ENCODE measurements at regions not wholly inside any gene's neighbourhood (a gene's known extent, or its start where the extent isn't known, plus 50 kb on each side); places are given as distances from the start of the nearest gene placed in this dataset.

DNA sequence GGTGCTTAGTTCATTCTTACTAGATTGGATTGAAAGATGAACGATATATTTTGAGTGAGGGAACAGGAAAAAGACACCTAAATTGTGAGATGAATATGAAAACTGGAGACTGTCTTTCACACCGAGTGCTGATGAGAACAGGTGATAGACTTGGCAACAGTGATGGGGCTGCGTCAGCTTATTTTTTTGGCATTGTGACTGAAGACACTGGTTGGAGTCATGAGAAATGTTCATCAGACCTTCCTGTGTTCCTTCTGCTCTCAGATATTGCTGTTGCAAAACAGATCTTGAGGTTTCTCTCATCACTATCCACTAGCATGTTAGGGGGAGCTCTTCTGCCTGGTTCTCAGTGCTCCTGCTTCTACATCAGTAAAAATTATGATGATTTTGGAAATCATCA is 124.2 kb upstream of the KCNIP4 start:
- peaks cover 3% of the 10 kb centered on the region for H3F3A ChIP-seq (replicated peaks; ENCODE audit: insufficient read depth)
- H3K9ac ChIP-seq, result no peak overlapping the region
- no peak overlapping the region for H3K27ac ChIP-seq (ENCODE audit: low read depth in 2 of 2, low read length in 1 of 2)
- WGBS (ENCODE audit: low lambda C conversion rate), result 5% methylated on average over 3 of the region's 3 CpGs
- no peaks in the 10 kb centered on the region for H4K20me1 ChIP-seq (ENCODE audit: insufficient read depth)
- no peaks in the 10 kb centered on the region for H3K9me2 ChIP-seq
- TF ChIP-seq, protein P1, sequence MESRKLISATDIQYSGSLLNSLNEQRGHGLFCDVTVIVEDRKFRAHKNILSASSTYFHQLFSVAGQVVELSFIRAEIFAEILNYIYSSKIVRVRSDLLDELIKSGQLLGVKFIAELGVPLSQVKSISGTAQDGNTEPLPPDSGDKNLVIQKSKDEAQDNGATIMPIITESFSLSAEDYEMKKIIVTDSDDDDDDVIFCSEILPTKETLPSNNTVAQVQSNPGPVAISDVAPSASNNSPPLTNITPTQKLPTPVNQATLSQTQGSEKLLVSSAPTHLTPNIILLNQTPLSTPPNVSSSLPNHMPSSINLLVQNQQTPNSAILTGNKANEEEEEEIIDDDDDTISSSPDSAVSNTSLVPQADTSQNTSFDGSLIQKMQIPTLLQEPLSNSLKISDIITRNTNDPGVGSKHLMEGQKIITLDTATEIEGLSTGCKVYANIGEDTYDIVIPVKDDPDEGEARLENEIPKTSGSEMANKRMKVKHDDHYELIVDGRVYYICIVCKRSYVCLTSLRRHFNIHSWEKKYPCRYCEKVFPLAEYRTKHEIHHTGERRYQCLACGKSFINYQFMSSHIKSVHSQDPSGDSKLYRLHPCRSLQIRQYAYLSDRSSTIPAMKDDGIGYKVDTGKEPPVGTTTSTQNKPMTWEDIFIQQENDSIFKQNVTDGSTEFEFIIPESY (IDR thresholded peaks at IDR 0.05; ENCODE audit: borderline replicate concordance, low read depth), result no peak
- no peak for TF ChIP-seq RCOR1 (IDR thresholded peaks at IDR 0.05; ENCODE audit: low read length)
- TF ChIP-seq, protein P2, sequence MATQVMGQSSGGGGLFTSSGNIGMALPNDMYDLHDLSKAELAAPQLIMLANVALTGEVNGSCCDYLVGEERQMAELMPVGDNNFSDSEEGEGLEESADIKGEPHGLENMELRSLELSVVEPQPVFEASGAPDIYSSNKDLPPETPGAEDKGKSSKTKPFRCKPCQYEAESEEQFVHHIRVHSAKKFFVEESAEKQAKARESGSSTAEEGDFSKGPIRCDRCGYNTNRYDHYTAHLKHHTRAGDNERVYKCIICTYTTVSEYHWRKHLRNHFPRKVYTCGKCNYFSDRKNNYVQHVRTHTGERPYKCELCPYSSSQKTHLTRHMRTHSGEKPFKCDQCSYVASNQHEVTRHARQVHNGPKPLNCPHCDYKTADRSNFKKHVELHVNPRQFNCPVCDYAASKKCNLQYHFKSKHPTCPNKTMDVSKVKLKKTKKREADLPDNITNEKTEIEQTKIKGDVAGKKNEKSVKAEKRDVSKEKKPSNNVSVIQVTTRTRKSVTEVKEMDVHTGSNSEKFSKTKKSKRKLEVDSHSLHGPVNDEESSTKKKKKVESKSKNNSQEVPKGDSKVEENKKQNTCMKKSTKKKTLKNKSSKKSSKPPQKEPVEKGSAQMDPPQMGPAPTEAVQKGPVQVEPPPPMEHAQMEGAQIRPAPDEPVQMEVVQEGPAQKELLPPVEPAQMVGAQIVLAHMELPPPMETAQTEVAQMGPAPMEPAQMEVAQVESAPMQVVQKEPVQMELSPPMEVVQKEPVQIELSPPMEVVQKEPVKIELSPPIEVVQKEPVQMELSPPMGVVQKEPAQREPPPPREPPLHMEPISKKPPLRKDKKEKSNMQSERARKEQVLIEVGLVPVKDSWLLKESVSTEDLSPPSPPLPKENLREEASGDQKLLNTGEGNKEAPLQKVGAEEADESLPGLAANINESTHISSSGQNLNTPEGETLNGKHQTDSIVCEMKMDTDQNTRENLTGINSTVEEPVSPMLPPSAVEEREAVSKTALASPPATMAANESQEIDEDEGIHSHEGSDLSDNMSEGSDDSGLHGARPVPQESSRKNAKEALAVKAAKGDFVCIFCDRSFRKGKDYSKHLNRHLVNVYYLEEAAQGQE (IDR thresholded peaks at IDR 0.05; ENCODE audit: low read depth, low read length), result no peak
- no peak for TF ChIP-seq NFIC (IDR thresholded peaks at IDR 0.05; ENCODE audit: borderline replicate concordance)
- no peak for TF ChIP-seq TCF12 (IDR thresholded peaks at IDR 0.05)
- TF ChIP-seq, protein P3, sequence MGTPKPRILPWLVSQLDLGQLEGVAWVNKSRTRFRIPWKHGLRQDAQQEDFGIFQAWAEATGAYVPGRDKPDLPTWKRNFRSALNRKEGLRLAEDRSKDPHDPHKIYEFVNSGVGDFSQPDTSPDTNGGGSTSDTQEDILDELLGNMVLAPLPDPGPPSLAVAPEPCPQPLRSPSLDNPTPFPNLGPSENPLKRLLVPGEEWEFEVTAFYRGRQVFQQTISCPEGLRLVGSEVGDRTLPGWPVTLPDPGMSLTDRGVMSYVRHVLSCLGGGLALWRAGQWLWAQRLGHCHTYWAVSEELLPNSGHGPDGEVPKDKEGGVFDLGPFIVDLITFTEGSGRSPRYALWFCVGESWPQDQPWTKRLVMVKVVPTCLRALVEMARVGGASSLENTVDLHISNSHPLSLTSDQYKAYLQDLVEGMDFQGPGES (IDR thresholded peaks at IDR 0.05; ENCODE audit: low read depth, low read length), result no peak
- no peak for TF ChIP-seq MXI1 (IDR thresholded peaks at IDR 0.05; ENCODE audit: low read depth, low read length)
- TF ChIP-seq POLR2AphosphoS5 (IDR thresholded peaks at IDR 0.05; ENCODE audit: low read depth, low read length), result no peak
- TF ChIP-seq RAD21 (IDR thresholded peaks at IDR 0.05; ENCODE audit: low read length), result no peak
- no peak for TF ChIP-seq FOSL2 (IDR thresholded peaks at IDR 0.05; ENCODE audit: borderline replicate concordance, low read depth)
- TF ChIP-seq, protein P4, sequence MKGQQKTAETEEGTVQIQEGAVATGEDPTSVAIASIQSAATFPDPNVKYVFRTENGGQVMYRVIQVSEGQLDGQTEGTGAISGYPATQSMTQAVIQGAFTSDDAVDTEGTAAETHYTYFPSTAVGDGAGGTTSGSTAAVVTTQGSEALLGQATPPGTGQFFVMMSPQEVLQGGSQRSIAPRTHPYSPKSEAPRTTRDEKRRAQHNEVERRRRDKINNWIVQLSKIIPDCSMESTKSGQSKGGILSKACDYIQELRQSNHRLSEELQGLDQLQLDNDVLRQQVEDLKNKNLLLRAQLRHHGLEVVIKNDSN (IDR thresholded peaks at IDR 0.05; ENCODE audit: borderline replicate concordance, low read depth), result no peak
- TF ChIP-seq RFX5 (IDR thresholded peaks at IDR 0.05; ENCODE audit: low read length), result no peak
- TF ChIP-seq RXRA (IDR thresholded peaks at IDR 0.05; ENCODE audit: borderline replicate concordance, low read depth), result no peak
- TF ChIP-seq SMC3 (IDR thresholded peaks at IDR 0.05; ENCODE audit: low read depth, low read length), result no peak
- TF ChIP-seq, protein P5, sequence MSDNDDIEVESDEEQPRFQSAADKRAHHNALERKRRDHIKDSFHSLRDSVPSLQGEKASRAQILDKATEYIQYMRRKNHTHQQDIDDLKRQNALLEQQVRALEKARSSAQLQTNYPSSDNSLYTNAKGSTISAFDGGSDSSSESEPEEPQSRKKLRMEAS (IDR thresholded peaks at IDR 0.05; ENCODE audit: low read depth), result no peak
- TF ChIP-seq FOXM1 (IDR thresholded peaks at IDR 0.05; ENCODE audit: low read depth), result no peak
- TF ChIP-seq TAF1 (IDR thresholded peaks at IDR 0.05; ENCODE audit: borderline replicate concordance, low read depth, low read length), result no peak
- no peak for TF ChIP-seq EP300 (IDR thresholded peaks at IDR 0.05; ENCODE audit: borderline replicate concordance in 1 of 2, low read depth in 1 of 2, low read length in 1 of 2)
- TF ChIP-seq JUND (IDR thresholded peaks at IDR 0.05), result no peak
- H2AFZ ChIP-seq (ENCODE audit: low read depth), result 0 out of 2 replicates have a peak overlapping the region, but pooled peaks have one; percentile 14
- ChIA-PET CTCF (no interaction called here), POLR2A (no interaction called here)
- no peaks in the 10 kb centered on the region for H3K79me2 ChIP-seq (ENCODE audit: insufficient read depth)
- no peaks in the 10 kb centered on the region for H3K9me3 ChIP-seq
- H3K4me1 ChIP-seq (ENCODE audit: control insufficient read depth in 1 of 2, insufficient read depth in 2 of 2, low read depth in 1 of 2, low read length in 1 of 2), result no peaks in the 10 kb centered on the region
- H3K4me3 ChIP-seq (ENCODE audit: low read depth in 2 of 2, low read length in 1 of 2), result no peak overlapping the region
- no peaks in the 10 kb centered on the region for H3K27me3 ChIP-seq (ENCODE audit: insufficient read depth)
- no peak for DNase-seq
- no peak overlapping the region for H3K4me2 ChIP-seq
- no peaks in the 10 kb centered on the region for H3K36me3 ChIP-seq (replicated peaks in 1 of 2; ENCODE audit: control insufficient read depth in 1 of 2, insufficient read depth in 2 of 2, low read length in 1 of 2)
